ENCODE measurements at regions not wholly inside any gene's neighbourhood (a gene's known extent, or its start where the extent isn't known, plus 50 kb on each side); places are given as distances from the start of the nearest gene placed in this dataset.

DNA sequence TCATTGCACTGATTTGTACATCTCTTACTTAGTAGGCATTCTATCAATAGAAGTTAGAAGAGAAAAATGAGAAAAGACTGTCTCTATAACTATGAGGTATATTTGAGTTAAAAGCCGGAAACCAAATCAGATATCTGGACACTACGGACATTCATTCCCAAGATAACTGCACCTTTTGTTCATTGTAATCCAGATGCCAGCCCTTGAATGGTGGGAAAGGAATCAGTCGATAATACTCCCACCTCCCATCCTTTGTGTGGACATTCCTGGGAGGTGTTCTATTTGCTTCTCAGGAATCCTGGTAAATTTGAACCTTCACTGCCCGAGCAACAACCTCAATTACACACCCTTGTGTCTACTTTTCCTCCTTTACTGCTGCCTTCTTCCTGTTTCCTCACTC, 225.2 kb downstream of the CHD9NB start:
- H3K9me3 Mint-ChIP-seq, result no peaks in the 10 kb centered on the region

GRCh38 chr16:52825892-52826291, 226.8 kb downstream of the CHD9NB start:
- no peaks in the 10 kb centered on the region for H3K9me3 Mint-ChIP-seq
- H3K27me3 Mint-ChIP-seq (ENCODE audit: low read depth), result peaks cover 23% of the 10 kb centered on the region
- no peaks in the 10 kb centered on the region for H3K4me1 Mint-ChIP-seq
- no peak for TF ChIP-seq CTCF (IDR thresholded peaks at IDR 0.05; ENCODE audit: unreplicated experiment in 3 of 3)
- H3K27ac Mint-ChIP-seq, result no peak overlapping the region
- H3K4me3 Mint-ChIP-seq, result no peak overlapping the region
- no peaks in the 10 kb centered on the region for H3K36me3 Mint-ChIP-seq (ENCODE audit: low read depth)

More for the DNA sequence above, 225.2 kb downstream of the CHD9NB start:
- Mint-ChIP-seq H3K36me3 (ENCODE audit: low read depth) (no peaks in the 10 kb centered on the region), H3K27me3 (ENCODE audit: low read depth) (peaks cover 27% of the 10 kb centered on the region), H3K4me3 (no peak overlapping the region), H3K4me1 (no peaks in the 10 kb centered on the region), H3K27ac (no peak overlapping the region)
- TF ChIP-seq CTCF (IDR thresholded peaks at IDR 0.05; ENCODE audit: unreplicated experiment in 3 of 3), result no peak

DNA sequence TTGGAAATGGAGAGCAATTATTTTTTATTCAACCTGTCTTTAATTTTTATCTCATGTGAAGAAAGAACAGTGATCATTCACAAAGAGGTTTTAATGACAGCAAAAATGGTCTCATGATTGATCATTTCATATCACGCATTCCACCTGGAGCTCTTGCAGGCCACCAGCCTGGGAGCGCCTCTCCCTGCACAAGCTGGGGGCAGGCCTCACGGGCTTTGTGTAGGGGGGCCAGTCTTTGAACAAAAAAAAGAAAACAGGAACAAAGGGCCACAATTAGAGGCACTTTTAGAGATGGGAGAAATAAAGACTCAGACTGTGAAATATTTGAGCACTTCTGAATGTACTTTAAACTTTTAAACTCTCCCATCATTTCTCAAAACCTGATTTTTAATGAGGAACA, 232.9 kb downstream of the CHD9NB start:
- Mint-ChIP-seq H3K27me3 (ENCODE audit: low read depth) (peaks cover 10% of the 10 kb centered on the region), H3K4me3 (no peak overlapping the region), H3K4me1 (no peaks in the 10 kb centered on the region), H3K36me3 (ENCODE audit: low read depth) (no peaks in the 10 kb centered on the region), H3K9me3 (no peaks in the 10 kb centered on the region), H3K27ac (no peak overlapping the region)
- TF ChIP-seq CTCF (IDR thresholded peaks at IDR 0.05; ENCODE audit: unreplicated experiment in 3 of 3), result no peak

- Mint-ChIP-seq H3K27ac (no peak overlapping the region), H3K27me3 (ENCODE audit: low read depth) (peaks cover 10% of the 10 kb centered on the region), H3K9me3 (no peaks in the 10 kb centered on the region), H3K4me1 (no peaks in the 10 kb centered on the region), H3K36me3 (ENCODE audit: low read depth) (no peaks in the 10 kb centered on the region), H3K4me3 (no peak overlapping the region)
- no peak for TF ChIP-seq CTCF (IDR thresholded peaks at IDR 0.05; ENCODE audit: unreplicated experiment in 3 of 3)
These were observed 233.3 kb downstream of the CHD9NB start for GRCh38 chr16:52819405-52819804.

- no peak for TF ChIP-seq CTCF (IDR thresholded peaks at IDR 0.05; ENCODE audit: unreplicated experiment in 3 of 3)
- H3K27me3 Mint-ChIP-seq (ENCODE audit: low read depth), result peaks cover 4% of the 10 kb centered on the region
- H3K36me3 Mint-ChIP-seq (ENCODE audit: low read depth), result no peaks in the 10 kb centered on the region
- no peak overlapping the region for H3K4me3 Mint-ChIP-seq
- no peaks in the 10 kb centered on the region for H3K4me1 Mint-ChIP-seq
- H3K9me3 Mint-ChIP-seq, result no peaks in the 10 kb centered on the region
- H3K27ac Mint-ChIP-seq, result no peak overlapping the region
These were observed 235.0 kb downstream of the CHD9NB start for GRCh38 chr16:52817696-52818095.

DNA sequence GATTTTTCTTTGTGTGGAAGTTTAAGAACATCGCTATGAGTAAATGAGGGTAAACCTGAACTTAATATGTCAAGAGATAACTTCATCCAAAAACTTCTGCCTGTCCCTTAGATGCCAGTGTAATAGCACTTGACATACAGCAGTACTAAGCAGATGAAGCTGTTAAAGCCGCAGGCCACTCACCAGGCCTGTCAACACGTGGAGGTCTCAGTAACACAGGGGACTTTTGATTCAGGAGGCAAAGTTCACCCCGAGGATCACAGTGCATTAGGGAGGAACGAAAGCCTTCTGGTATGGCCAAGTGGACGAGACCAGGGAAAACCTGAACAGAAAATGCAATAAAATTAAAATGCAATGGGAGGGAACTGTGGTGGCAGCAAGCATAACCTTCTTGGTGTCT, 235.7 kb downstream of the CHD9NB start:
- H3K36me3 Mint-ChIP-seq (ENCODE audit: low read depth), result no peaks in the 10 kb centered on the region
- no peak overlapping the region for H3K4me3 Mint-ChIP-seq
- H3K27ac Mint-ChIP-seq, result no peak overlapping the region
- no peaks in the 10 kb centered on the region for H3K9me3 Mint-ChIP-seq
- H3K27me3 Mint-ChIP-seq (ENCODE audit: low read depth), result peaks cover 4% of the 10 kb centered on the region
- H3K4me1 Mint-ChIP-seq, result no peaks in the 10 kb centered on the region
- no peak for TF ChIP-seq CTCF (IDR thresholded peaks at IDR 0.05; ENCODE audit: unreplicated experiment in 3 of 3)

All from nephron (organoid).